Activated T-cell treated with anti-CD3 and anti-CD28 coated beads for 4 hours (primary cell): ENCODE measurements at regions not wholly inside any gene's neighbourhood (a gene's known extent, or its start where the extent isn't known, plus 50 kb on each side); places are given as distances from the start of the nearest gene placed in this dataset.

Source experiments
- DNase-seq: peaks from one replicate; pipeline ENCODE4 v3.0.0-alpha.2; 2020

DNA sequence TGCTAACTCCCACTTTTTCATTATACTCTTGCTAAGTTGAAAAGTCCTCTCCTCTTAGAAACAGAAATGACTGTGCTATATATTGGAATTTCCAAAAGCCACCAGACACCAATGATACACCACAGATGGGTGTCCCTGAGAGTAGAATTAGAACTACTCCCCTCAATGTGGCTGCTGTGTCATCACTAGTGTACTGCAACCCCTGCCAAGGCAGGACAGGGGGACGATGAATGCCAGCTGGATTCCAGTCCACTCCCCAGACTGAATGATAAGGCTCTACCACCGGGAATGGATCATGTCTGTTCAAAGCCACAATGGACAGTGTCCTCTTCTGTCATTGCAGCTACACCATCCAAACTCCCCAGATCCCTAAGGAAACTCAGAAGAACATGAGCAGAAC is 69.7 kb upstream of the EDNRB start:
- no peak for DNase-seq

DNA sequence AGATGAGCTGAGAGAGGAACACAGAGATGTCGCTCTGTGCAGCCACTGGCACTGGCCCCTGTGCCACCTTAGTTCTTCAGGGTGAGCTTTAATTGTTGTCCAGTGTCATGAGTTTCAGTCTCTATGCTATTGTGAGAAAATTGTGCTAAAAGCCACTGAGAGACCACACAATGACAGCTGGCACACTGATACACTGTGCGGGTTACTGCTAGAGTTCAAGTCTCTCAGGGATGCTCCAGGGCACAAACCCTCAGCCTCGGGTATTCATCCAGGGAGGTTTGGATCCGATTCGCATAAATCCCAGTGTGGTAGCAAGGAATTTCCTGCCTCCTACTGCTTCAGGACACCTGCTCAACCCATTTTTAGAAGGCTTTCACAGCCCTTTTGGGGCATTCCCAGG is 68.1 kb upstream of the EDNRB start:
- DNase-seq: no peak

DNA sequence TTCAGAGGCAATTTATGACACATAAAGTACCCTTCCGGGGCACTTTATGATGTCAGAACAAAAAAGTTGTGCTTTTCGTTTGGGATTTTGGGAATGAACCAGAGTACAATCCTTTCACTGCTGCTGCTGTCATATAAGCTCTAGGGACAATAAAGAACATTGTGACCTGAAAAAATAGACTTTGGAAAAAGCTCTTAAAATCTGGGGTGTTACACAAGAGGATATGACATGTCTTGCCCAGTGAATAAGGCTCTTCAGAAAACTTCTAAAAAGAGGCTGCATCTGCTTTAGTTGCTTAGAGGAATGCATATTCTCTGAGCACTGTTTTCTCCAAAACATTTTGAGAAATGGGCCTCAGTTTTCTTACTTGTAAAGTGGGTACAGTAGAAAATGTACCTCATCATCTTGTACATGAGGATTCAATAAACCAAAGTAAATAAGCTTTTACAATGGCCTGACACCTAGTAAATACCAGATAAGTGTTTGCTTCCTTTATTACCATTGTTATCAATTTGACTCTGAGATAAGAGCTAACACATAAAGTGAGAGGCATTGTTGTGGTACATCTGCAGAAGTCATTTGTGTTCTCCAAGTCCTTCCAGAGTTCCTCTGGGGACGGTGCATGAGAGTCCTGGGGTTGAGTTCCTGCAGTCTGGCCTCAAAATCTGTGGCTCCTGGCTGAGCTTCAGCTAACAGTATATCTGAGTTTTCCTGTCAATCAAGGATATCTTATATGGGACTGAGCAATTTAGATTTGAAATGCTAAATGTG is 67.4 kb upstream of the EDNRB start:
- no peak for DNase-seq

DNA sequence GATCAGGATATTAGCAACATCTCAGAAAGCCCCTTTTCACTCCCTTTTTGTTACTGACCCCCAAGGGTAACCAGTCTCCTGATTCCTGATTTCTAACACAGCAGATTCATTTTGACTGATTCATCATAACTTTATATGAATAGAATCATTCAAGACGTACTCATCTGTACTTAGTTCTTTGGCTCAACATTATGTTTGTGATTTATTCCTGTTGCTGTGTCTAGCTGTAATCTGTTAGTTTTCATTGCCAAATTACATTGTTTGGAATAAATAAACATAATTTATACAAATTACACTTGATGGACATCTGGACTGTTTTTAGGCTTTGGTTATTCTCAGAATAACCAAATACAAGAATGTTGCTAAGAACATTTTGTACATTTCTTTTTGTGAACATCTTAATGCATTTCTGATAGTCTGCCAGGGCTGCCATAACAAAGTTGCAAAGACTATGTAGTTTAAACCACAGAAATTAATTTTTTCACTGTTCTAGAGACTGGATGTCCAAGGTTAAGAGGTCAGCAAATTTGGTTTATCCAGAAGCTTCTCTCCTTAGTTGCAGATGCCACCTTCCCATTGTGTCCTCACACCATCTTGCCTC is 62.8 kb upstream of the EDNRB start:
- no peak for DNase-seq

DNA sequence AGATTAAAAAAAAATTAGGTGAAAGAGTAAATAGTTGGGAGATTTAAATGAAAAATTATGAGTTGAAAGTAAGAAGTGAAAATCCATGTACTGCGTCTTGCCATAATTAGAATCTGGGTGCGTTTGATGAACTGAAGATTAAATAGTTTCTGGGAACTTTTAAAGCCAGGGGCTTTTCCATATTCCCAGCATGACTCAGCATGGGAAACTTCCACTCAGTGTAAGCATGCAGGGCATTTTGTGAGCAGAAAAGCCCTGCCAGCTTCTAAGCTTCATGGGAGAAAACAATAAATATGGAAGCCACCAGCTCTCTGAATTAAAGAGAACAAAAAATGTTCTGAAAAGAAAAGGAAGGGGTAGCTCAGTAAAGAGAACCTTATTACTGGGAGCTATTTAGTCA is 62.0 kb upstream of the EDNRB start:
- DNase-seq: no peak

DNA sequence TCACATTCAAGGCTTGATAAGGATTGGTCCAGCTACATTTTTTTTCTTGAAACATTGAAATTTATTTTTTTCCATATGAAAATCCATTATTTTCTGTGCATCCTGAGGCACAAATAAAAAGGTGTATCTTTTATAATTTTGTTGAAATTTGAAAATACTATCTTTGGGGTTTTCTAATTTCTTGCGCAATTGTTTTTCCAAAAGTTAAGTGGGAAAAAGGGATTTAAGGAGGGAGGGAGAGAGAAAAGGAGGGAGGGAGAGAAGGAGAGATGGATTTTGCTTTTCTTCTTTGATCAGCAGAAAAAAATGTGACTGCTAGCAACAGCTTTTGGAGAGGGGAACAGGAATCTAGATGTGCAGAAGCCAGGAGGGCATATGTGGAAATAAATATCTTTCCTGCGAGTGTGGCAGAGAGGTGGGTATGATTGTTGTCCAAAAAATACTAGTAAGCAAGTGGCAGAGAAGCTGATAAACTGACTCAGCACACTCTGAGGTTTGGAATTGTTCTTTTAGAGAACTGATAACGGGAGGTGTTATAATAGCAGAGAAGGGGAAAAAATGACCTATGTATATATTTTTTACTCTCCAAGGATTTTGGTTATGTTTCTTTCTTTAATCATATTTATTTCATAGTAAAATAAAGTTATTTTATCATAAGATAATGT is 61.2 kb upstream of the EDNRB start:
- no peak for DNase-seq

DNA sequence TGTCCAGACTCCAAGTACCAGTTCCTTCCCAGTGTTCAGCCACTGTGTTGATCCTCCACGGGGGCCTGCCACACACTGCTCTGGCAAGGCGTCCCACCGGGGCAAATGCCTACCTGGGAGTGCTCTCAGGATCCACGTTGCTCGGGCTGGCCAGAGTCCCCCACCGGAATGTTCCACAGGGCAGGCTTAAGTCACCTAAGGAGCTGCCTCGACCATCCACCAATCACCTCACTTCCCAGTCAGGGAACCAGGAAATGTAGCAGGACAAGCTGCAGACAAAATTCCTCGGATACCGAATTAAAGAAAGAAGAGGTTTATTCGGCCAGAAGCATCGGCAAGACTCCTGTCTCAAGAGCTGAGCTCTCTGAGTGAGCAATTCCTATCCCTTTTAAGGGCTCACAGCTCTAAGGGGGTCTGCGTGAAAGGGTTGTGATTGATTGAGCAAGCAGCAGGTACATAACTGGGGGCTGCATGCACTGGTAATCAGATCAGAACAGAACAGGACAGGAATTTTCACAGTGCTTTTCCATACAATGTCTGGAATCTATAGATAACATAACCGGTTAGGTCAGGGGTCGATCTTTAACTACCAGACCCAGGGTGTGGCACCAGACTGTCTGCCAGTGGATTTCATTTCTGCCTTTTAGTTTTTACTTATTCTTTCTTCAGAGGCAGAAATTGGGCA is 56.9 kb upstream of the EDNRB start:
- DNase-seq: no peak

DNA sequence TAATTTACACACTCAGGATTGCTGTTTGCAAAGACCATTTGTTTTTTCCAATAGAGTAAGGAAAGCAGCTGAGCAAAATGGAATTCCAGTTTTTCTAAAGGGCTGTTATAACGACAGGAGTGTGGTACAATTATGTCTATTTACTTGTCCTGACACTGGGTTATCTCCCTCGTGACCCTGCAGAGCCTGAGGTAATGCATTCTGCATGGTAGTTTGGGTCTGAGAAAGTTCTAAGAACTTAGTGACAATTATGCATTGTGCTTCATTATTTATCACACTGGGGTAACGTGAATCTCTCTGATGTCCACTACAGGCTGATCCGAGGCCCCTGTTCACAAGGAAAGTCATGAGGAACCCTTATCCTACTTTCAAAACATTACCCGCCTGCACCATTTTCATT is 50.7 kb upstream of the EDNRB start:
- no peak for DNase-seq
